ENCODE measurements at regions not wholly inside any gene's neighbourhood (a gene's known extent, or its start where the extent isn't known, plus 50 kb on each side); places are given as distances from the start of the nearest gene placed in this dataset.

DNA sequence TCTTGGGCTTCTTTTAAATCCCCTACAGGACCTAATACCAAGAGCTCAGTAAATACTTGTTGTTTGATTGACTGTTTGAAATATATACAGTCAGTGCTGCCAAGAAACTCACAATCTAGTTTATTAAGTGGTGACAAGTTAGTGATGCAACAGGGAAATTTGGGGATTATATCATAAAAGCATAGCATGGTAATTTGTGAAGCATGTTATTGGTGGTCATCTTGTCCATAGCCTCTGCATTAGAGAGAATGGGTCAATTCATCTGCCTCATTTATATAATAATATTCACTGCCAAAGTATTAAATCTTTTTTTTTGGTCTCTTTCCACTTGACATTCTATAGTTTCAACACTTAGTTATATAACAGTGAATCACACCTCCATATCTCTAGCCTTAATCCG, 138.2 kb upstream of the SPAG17 start:
- H3K36me3 ChIP-seq (ENCODE audit: control insufficient read depth, low read length), result no peaks in the 10 kb centered on the region
- H3F3A ChIP-seq (ENCODE audit: control insufficient read depth, insufficient read depth), result no peaks in the 10 kb centered on the region
- H3K79me2 ChIP-seq (ENCODE audit: control insufficient read depth, low read length), result no peaks in the 10 kb centered on the region
- no peak overlapping the region for H3K27ac ChIP-seq (ENCODE audit: low read depth, low read length)
- no peaks in the 10 kb centered on the region for H3K4me1 ChIP-seq (ENCODE audit: control insufficient read depth, low read length)
- no peaks in the 10 kb centered on the region for H4K20me1 ChIP-seq (ENCODE audit: control insufficient read depth, insufficient read depth, low read depth, low read length)
- no peaks in the 10 kb centered on the region for H3K27me3 ChIP-seq (ENCODE audit: control insufficient read depth, low read length)
- no peak overlapping the region for H3K4me3 ChIP-seq (ENCODE audit: low read length)
- no peak overlapping the region for H3K4me2 ChIP-seq (ENCODE audit: low read length)
- H3K9me3 ChIP-seq (ENCODE audit: control insufficient read depth, insufficient read depth, low read length), result no peaks in the 10 kb centered on the region; the same call in 1 of the 2 replicates
- TF ChIP-seq, protein P1, sequence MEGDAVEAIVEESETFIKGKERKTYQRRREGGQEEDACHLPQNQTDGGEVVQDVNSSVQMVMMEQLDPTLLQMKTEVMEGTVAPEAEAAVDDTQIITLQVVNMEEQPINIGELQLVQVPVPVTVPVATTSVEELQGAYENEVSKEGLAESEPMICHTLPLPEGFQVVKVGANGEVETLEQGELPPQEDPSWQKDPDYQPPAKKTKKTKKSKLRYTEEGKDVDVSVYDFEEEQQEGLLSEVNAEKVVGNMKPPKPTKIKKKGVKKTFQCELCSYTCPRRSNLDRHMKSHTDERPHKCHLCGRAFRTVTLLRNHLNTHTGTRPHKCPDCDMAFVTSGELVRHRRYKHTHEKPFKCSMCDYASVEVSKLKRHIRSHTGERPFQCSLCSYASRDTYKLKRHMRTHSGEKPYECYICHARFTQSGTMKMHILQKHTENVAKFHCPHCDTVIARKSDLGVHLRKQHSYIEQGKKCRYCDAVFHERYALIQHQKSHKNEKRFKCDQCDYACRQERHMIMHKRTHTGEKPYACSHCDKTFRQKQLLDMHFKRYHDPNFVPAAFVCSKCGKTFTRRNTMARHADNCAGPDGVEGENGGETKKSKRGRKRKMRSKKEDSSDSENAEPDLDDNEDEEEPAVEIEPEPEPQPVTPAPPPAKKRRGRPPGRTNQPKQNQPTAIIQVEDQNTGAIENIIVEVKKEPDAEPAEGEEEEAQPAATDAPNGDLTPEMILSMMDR (IDR thresholded peaks at IDR 0.05; ENCODE audit: low read depth, low read length, poor library complexity, severe bottlenecking), result no peak
- TF ChIP-seq EZH2phosphoT487 (IDR thresholded peaks at IDR 0.05; ENCODE audit: borderline replicate concordance, low read length), result no peak
- no peaks in the 10 kb centered on the region for H3K9me2 ChIP-seq (replicated peaks; ENCODE audit: control insufficient read depth, low read length)

DNA sequence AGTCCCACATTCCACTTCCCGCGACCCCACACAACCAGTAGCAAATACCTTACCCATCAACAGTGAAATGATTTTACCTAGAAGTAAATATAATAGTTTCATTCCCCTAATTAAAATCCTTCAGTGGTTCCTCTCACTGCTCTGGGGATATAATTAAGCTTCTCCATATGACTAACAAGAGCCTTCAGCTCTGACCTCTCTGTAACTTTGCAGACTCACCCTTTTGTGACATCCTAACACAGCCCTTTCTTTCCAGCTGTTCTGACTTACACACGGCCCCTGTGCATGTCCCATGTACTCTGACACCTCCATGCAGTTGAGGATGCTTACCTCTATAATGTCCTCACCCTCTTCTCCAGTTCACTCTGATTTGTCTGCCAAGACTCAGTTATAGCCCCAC, 137.3 kb upstream of the SPAG17 start:
- no peaks in the 10 kb centered on the region for H3K9me2 ChIP-seq (replicated peaks; ENCODE audit: control insufficient read depth, low read length)
- no peak overlapping the region for H3K4me3 ChIP-seq (ENCODE audit: low read length)
- no peaks in the 10 kb centered on the region for H3K4me1 ChIP-seq (ENCODE audit: control insufficient read depth, low read length)
- H3K27me3 ChIP-seq (ENCODE audit: control insufficient read depth, low read length), result no peaks in the 10 kb centered on the region
- H3F3A ChIP-seq (ENCODE audit: control insufficient read depth, insufficient read depth), result no peaks in the 10 kb centered on the region
- no peak overlapping the region for H3K4me2 ChIP-seq (ENCODE audit: low read length)
- no peaks in the 10 kb centered on the region for H3K9me3 ChIP-seq (ENCODE audit: control insufficient read depth, insufficient read depth, low read length)
- H3K79me2 ChIP-seq (ENCODE audit: control insufficient read depth, low read length), result no peaks in the 10 kb centered on the region
- H3K27ac ChIP-seq (ENCODE audit: low read depth, low read length), result no peak overlapping the region
- no peak for TF ChIP-seq EZH2phosphoT487 (IDR thresholded peaks at IDR 0.05; ENCODE audit: borderline replicate concordance, low read length)
- TF ChIP-seq, protein P1 (IDR thresholded peaks at IDR 0.05; ENCODE audit: low read depth, low read length, poor library complexity, severe bottlenecking), result no peak
- H4K20me1 ChIP-seq (ENCODE audit: control insufficient read depth, insufficient read depth, low read depth, low read length), result no peaks in the 10 kb centered on the region
- H3K36me3 ChIP-seq (ENCODE audit: control insufficient read depth, low read length), result no peaks in the 10 kb centered on the region

DNA sequence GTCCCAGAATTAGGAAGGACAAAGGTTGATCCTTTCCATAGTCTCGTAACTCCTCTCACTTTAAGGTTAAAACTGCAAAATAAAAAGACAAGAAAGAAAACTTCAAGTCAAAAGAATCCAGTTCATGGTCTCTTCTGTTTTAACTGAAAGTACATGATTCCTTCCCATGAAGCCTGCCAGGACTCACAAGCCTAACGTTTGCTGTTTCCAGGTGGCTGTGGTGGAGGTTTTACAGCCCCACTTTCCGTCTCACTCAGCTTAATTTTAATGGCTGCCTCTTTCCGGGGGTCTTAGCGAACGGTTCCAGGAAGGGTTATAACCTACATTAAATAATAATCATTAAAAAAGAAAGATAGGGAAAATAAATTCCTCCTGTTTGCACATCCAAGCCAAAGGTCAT, 136.8 kb upstream of the SPAG17 start:
- Histone ChIP-seq H3K9me3 (ENCODE audit: control insufficient read depth, insufficient read depth, low read length) (no peaks in the 10 kb centered on the region), H3K4me3 (ENCODE audit: low read length) (no peak overlapping the region), H3K27ac (ENCODE audit: low read depth, low read length) (no peak overlapping the region), H3K4me2 (ENCODE audit: low read length) (no peak overlapping the region), H3F3A (ENCODE audit: control insufficient read depth, insufficient read depth) (no peaks in the 10 kb centered on the region), H3K36me3 (ENCODE audit: control insufficient read depth, low read length) (no peaks in the 10 kb centered on the region), H3K27me3 (ENCODE audit: control insufficient read depth, low read length) (no peaks in the 10 kb centered on the region), H3K79me2 (ENCODE audit: control insufficient read depth, low read length) (no peaks in the 10 kb centered on the region), H3K4me1 (ENCODE audit: control insufficient read depth, low read length) (no peaks in the 10 kb centered on the region), H3K9me2 (replicated peaks; ENCODE audit: control insufficient read depth, low read length) (no peaks in the 10 kb centered on the region), H4K20me1 (ENCODE audit: control insufficient read depth, insufficient read depth, low read depth, low read length) (no peaks in the 10 kb centered on the region)
- TF ChIP-seq, protein P1 (IDR thresholded peaks at IDR 0.05; ENCODE audit: low read depth, low read length, poor library complexity, severe bottlenecking), result no peak
- no peak for TF ChIP-seq EZH2phosphoT487 (IDR thresholded peaks at IDR 0.05; ENCODE audit: borderline replicate concordance, low read length)
